Heart left ventricle (tissue), 16 donors: ENCODE measurements at regions not wholly inside any gene's neighbourhood (a gene's known extent, or its start where the extent isn't known, plus 50 kb on each side); places are given as distances from the start of the nearest gene placed in this dataset.

ENCODE experiments used
- ATAC-seq, 4 donors: fragments of 200-7000 bp; cut with Tn5 transposase; one replicate each; pipeline ENCODE4 v1.9.1; 2020 to 2022; ENCODE audit warnings: moderate library complexity in 4 of 4, mild to moderate bottlenecking in 3 of 4, moderate number of reproducible peaks in 1 of 4
- DNase-seq, 5 donors: peaks; one replicate each; pipeline ENCODE4 v3.0.0-alpha.2; 2020
- H3K27ac ChIP-seq, 12 donors: fragments of 200-600 bp; sonication (generic) in 4 of 12; one replicate each; pipeline versions ENCODE4 v1.5.0 to v1.8.0; 2016 to 2022; ENCODE audit warnings: mild to moderate bottlenecking in 2 of 12
- H3K27me3 ChIP-seq, 9 donors: fragments of 200-600 bp; sonication (generic) in 2 of 9; one replicate each; pipeline versions ENCODE4 v1.5.1 to v1.8.0; 2016 to 2022; ENCODE audit warnings: mild to moderate bottlenecking in 3 of 9
- H3K36me3 ChIP-seq, 9 donors: fragments of 200-600 bp; sonication (generic) in 2 of 9; one replicate each; pipeline versions ENCODE4 v1.5.0 to v1.8.0; 2018 to 2022; ENCODE audit warnings: mild to moderate bottlenecking in 2 of 9
- H3K4me1 ChIP-seq, 12 donors: fragments of 200-600 bp; sonication (generic) in 4 of 12; one replicate each; pipeline versions ENCODE4 v1.5.0 to v1.8.0; 2016 to 2022; ENCODE audit warnings: mild to moderate bottlenecking in 3 of 12
- H3K4me3 ChIP-seq, 12 donors: fragments of 200-600 bp; sonication (generic) in 4 of 12; one replicate each; pipeline versions ENCODE4 v1.5.0 to v1.8.0; 2017 to 2022; ENCODE audit warnings: mild to moderate bottlenecking in 9 of 12, moderate library complexity in 4 of 12
- H3K9me3 ChIP-seq, 12 donors: fragments of 200-600 bp; sonication (generic) in 4 of 12; one replicate each; pipeline versions ENCODE4 v1.5.0 to v1.8.0; 2016 to 2022; ENCODE audit warnings: mild to moderate bottlenecking in 1 of 12
- CTCF ChIP-seq, 12 donors: fragments of 200-600 bp; sonication (generic) in 4 of 12; IDR thresholded peaks; one replicate each; pipeline versions ENCODE4 v1.5.0 to v1.8.0; 2018 to 2022; ENCODE audit warnings: antibody characterized with exemption in 12 of 12, mild to moderate bottlenecking in 5 of 12
- POLR2A ChIP-seq, 2 donors: fragments of 450-650 bp; IDR thresholded peaks; one replicate each; pipeline ENCODE4 v1.6.1; 2017; ENCODE audit warnings: antibody characterized with exemption in 2 of 2, mild to moderate bottlenecking in 2 of 2, moderate library complexity in 2 of 2
- whole genome bisulfite sequencing, 4 donors: extraction: QIAGEN DNeasy Blood & Tissue Kit in 2 of 4; methylation state at CpG; one replicate each; pipeline versions ENCODE4 v1.1.5 to v1.1.7; 2013 to 2018; 5-methylcytosine and 5-hydroxymethylcytosine counted together
- intact Hi-C, 10 donors: fragments of 100-400 bp; cut with DNase I; formaldehyde crosslinking; loops; one replicate each; pipeline versions ENCODE4 v1.11.1 to v1.14.2; 2022
- donor health status: ischemic (EF 13 %, LVEDD 7.1; RV severe dilation, severe dysfunction).
- donor health status: healthy with polysubstance abuse.
- donor health status: DM: no; HTN: yes; CAD: no.
- donor health status: DM: no; HTN: no; CAD: no.
- donor health status: ischemic (EF 25% LVEDD 6.9; RV normal size, moderate dysfunction).
- donor health status: ischemic (EF 25% LVEDD 5.7; RV mildly dilated, moderate dysfunction).
- donor health status: healthy.
- donor health status: DM: yes; HTN: yes; CAD: no.
- donor health status: ischemic (EF 35%, LVEDD 5.7; RV mildly dilated, moderate dysfunction).
- donor health status: nonischemic (EF 11% LVEDD 7.7; RV severe dilation, severe dysfunction).
- donor health status: DM: yes; HTN: yes; CAD: no.
- donor health status: PGD.
- donor health status: ischemic (EF 29% LVEDD 5.4; RV normal size, mild dysfunction).
- donor health status: nonischemic (EF 23%, LVEDD 6.1; RV moderate dilation, normal function).

- H3K27me3 ChIP-seq, result no peaks in the 10 kb centered on the region
- intact Hi-C loops, result no loop called here
- no peak overlapping the region for H3K4me3 ChIP-seq
- no peaks in the 10 kb centered on the region for H3K36me3 ChIP-seq
- ATAC-seq (no peak), DNase-seq (no peak)
- no peak overlapping the region for H3K27ac ChIP-seq
- WGBS, 4 donors, result 92 to 98% (median 98%) methylated on average over 1 of the region's 1 CpG
- H3K4me1 ChIP-seq, result no peaks in the 10 kb centered on the region
- H3K9me3 ChIP-seq, result peaks cover 0 to 10% (median 0%) of the 10 kb centered on the region in 12 donors
- TF ChIP-seq POLR2A (IDR thresholded peaks at IDR 0.05) (no peak), CTCF (IDR thresholded peaks at IDR 0.05) (no peak)
Measured at GRCh38 chr2:5304640-5305039, 387.5 kb upstream of the SOX11 start.

- no peaks in the 10 kb centered on the region for H3K4me1 ChIP-seq
- 27 to 68% (median 48%) methylated on average over 2 of the region's 2 CpGs for WGBS, 4 donors
- no peaks in the 10 kb centered on the region for H3K36me3 ChIP-seq
- no peak overlapping the region for H3K27ac ChIP-seq
- intact Hi-C loops, result no loop called here
- no peak overlapping the region for H3K4me3 ChIP-seq
- no peak for TF ChIP-seq CTCF (IDR thresholded peaks at IDR 0.05)
- no peak for TF ChIP-seq POLR2A (IDR thresholded peaks at IDR 0.05)
- no peak for ATAC-seq
- no peak for DNase-seq
- peaks cover 0 to 4% (median 0%) of the 10 kb centered on the region in 9 donors for H3K27me3 ChIP-seq
- no peaks in the 10 kb centered on the region for H3K9me3 ChIP-seq
Measured at GRCh38 chr2:5315041-5315440, 377.1 kb upstream of the SOX11 start.

- Histone ChIP-seq H3K27ac (no peak overlapping the region), H3K36me3 (no peaks in the 10 kb centered on the region), H3K9me3 (no peaks in the 10 kb centered on the region), H3K27me3 (peaks cover 0 to 4% (median 0%) of the 10 kb centered on the region in 9 donors), H3K4me1 (no peaks in the 10 kb centered on the region), H3K4me3 (no peak overlapping the region)
- 63 to 68% (median 64%) methylated on average over 4 of the region's 4 CpGs for WGBS, 4 donors
- no peak for TF ChIP-seq POLR2A (IDR thresholded peaks at IDR 0.05)
- TF ChIP-seq CTCF (IDR thresholded peaks at IDR 0.05), result no peak
- DNase-seq (no peak), ATAC-seq (no peak)
- intact Hi-C loops, result no loop called here
Measured at GRCh38 chr2:5315512-5315911, 376.7 kb upstream of the SOX11 start.

DNA sequence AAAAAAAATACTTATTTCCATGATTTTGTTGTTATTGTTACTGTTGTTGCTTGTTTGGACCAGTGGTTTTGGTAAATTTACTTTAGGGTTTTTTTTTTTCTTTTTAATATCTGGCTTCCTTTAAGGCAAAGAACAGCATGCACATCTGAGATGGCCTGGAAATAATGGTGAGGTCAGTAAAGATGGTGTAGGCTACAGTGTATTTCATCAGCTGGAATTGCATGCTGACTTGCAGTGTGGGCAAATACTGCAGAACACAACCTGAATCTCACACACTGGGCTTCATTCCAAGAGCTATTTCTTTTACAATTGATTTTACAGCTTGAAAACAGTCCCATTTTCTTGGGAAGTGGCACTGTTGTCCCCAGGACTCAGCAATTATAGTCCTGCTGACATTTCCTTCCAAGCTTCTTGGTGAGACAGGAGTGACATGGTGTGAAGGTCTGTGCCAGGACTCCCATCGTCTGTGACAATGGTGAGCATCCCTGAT, 376.1 kb upstream of the SOX11 start:
- H3K4me1 ChIP-seq, result no peaks in the 10 kb centered on the region
- no peaks in the 10 kb centered on the region for H3K9me3 ChIP-seq
- no peak for ATAC-seq
- 67 to 76% (median 72%) methylated on average over 1 of the region's 1 CpG for WGBS, 4 donors
- peaks cover 0 to 4% (median 0%) of the 10 kb centered on the region in 9 donors for H3K27me3 ChIP-seq
- intact Hi-C loops, result no loop called here
- H3K36me3 ChIP-seq, result no peaks in the 10 kb centered on the region
- TF ChIP-seq POLR2A (IDR thresholded peaks at IDR 0.05), result no peak
- TF ChIP-seq CTCF (IDR thresholded peaks at IDR 0.05), result no peak
- H3K27ac ChIP-seq, result no peak overlapping the region
- DNase-seq, result no peak
- no peak overlapping the region for H3K4me3 ChIP-seq
